ENCODE measurements at regions not wholly inside any gene's neighbourhood (a gene's known extent, or its start where the extent isn't known, plus 50 kb on each side); places are given as distances from the start of the nearest gene placed in this dataset.
"Not testable (repeated sequence)": the region's sequence is repeated elsewhere in the genome, so short reads cannot be mapped to it uniquely, and the experiment has no call there.

- H3K9me3 Mint-ChIP-seq, result peaks cover 2% of the 10 kb centered on the region
- no peaks in the 10 kb centered on the region for H3K4me1 Mint-ChIP-seq
- ChIA-PET CTCF (no interaction called here), POLR2A (no interaction called here)
- H3K27ac Mint-ChIP-seq, result no peak overlapping the region
- H3K27me3 Mint-ChIP-seq, result no peaks in the 10 kb centered on the region
- no peak for DNase-seq
- H3K4me3 Mint-ChIP-seq, result no peak overlapping the region
- H3K36me3 Mint-ChIP-seq (ENCODE audit: low read depth), result no peaks in the 10 kb centered on the region
Measured at GRCh38 chr2:125267683-125268082, 1242.6 kb downstream of the CNTNAP5 start.

- no peaks in the 10 kb centered on the region for H3K4me1 Mint-ChIP-seq
Measured at GRCh38 chr2:125272651-125273050, 1247.6 kb downstream of the CNTNAP5 start.

GRCh38 chr2:125274718-125275117 is 1249.6 kb downstream of the CNTNAP5 start:
- ChIA-PET CTCF (no interaction called here), POLR2A (no interaction called here)
- Mint-ChIP-seq H3K4me1 (no peaks in the 10 kb centered on the region), H3K36me3 (ENCODE audit: low read depth) (no peaks in the 10 kb centered on the region), H3K4me3 (no peak overlapping the region), H3K27me3 (no peaks in the 10 kb centered on the region), H3K27ac (no peak overlapping the region), H3K9me3 (no peaks in the 10 kb centered on the region)
- no peak for DNase-seq

More at GRCh38 chr2:125272651-125273050, 1247.6 kb downstream of the CNTNAP5 start:
- no peak for DNase-seq
- H3K36me3 Mint-ChIP-seq (ENCODE audit: low read depth), result no peaks in the 10 kb centered on the region
- no peak overlapping the region for H3K4me3 Mint-ChIP-seq
- no peaks in the 10 kb centered on the region for H3K9me3 Mint-ChIP-seq
- H3K27ac Mint-ChIP-seq, result no peak overlapping the region
- POLR2A ChIA-PET, result no interaction called here
- CTCF ChIA-PET, result no interaction called here
- no peaks in the 10 kb centered on the region for H3K27me3 Mint-ChIP-seq

- Mint-ChIP-seq H3K4me1 (no peaks in the 10 kb centered on the region), H3K9me3 (peaks cover 6% of the 10 kb centered on the region), H3K36me3 (ENCODE audit: low read depth) (no peaks in the 10 kb centered on the region), H3K27ac (no peak overlapping the region), H3K4me3 (no peak overlapping the region), H3K27me3 (no peaks in the 10 kb centered on the region)
- ChIA-PET POLR2A (no interaction called here), CTCF (no interaction called here)
- DNase-seq, result no peak
Measured at GRCh38 chr2:125280265-125280664, 1255.2 kb downstream of the CNTNAP5 start.

GRCh38 chr2:125281242-125281641 is 1256.2 kb downstream of the CNTNAP5 start:
- no peak overlapping the region for H3K27ac Mint-ChIP-seq
- H3K4me3 Mint-ChIP-seq, result no peak overlapping the region
- H3K4me1 Mint-ChIP-seq, result no peaks in the 10 kb centered on the region
- no peaks in the 10 kb centered on the region for H3K27me3 Mint-ChIP-seq
- H3K9me3 Mint-ChIP-seq, result peaks cover 6% of the 10 kb centered on the region
- DNase-seq, result no peak
- ChIA-PET POLR2A (no interaction called here), CTCF (no interaction called here)
- no peaks in the 10 kb centered on the region for H3K36me3 Mint-ChIP-seq (ENCODE audit: low read depth)

- Mint-ChIP-seq H3K36me3 (ENCODE audit: low read depth) (no peaks in the 10 kb centered on the region), H3K9me3 (peaks cover 2% of the 10 kb centered on the region), H3K4me1 (no peaks in the 10 kb centered on the region), H3K27ac (no peak overlapping the region), H3K4me3 (no peak overlapping the region), H3K27me3 (no peaks in the 10 kb centered on the region)
- DNase-seq, result no peak
- POLR2A ChIA-PET, result no interaction called here
- CTCF ChIA-PET, result no interaction called here
Measured at GRCh38 chr2:125296742-125297141, 1271.7 kb downstream of the CNTNAP5 start.

- ChIA-PET POLR2A (no interaction called here), CTCF (no interaction called here)
- Mint-ChIP-seq H3K36me3 (ENCODE audit: low read depth) (no peaks in the 10 kb centered on the region), H3K27me3 (no peaks in the 10 kb centered on the region), H3K4me1 (no peaks in the 10 kb centered on the region), H3K4me3 (no peak overlapping the region), H3K9me3 (peaks cover 9% of the 10 kb centered on the region), H3K27ac (no peak overlapping the region)
- no peak for DNase-seq
Measured at GRCh38 chr2:125310657-125311364, 1285.7 kb downstream of the CNTNAP5 start.

GRCh38 chr2:125312342-125312741 is 1287.3 kb downstream of the CNTNAP5 start:
- no peaks in the 10 kb centered on the region for H3K27me3 Mint-ChIP-seq
- no peak for DNase-seq
- ChIA-PET CTCF (no interaction called here), POLR2A (no interaction called here)
- H3K36me3 Mint-ChIP-seq (ENCODE audit: low read depth), result no peaks in the 10 kb centered on the region
- H3K4me1 Mint-ChIP-seq, result no peaks in the 10 kb centered on the region
- H3K9me3 Mint-ChIP-seq, result peaks cover 9% of the 10 kb centered on the region
- H3K4me3 Mint-ChIP-seq, result no peak overlapping the region
- H3K27ac Mint-ChIP-seq, result no peak overlapping the region

GRCh38 chr2:125313806-125314205 is 1288.7 kb downstream of the CNTNAP5 start:
- POLR2A ChIA-PET, result no interaction called here
- CTCF ChIA-PET, result no interaction called here
- Mint-ChIP-seq H3K36me3 (ENCODE audit: low read depth) (no peaks in the 10 kb centered on the region), H3K27ac (no peak overlapping the region), H3K9me3 (peaks cover 9% of the 10 kb centered on the region), H3K4me1 (no peaks in the 10 kb centered on the region), H3K4me3 (no peak overlapping the region), H3K27me3 (no peaks in the 10 kb centered on the region)
- no peak for DNase-seq

- DNase-seq, result no peak
- Mint-ChIP-seq H3K27me3 (no peaks in the 10 kb centered on the region), H3K9me3 (peaks cover 6% of the 10 kb centered on the region), H3K4me3 (no peak overlapping the region), H3K4me1 (no peaks in the 10 kb centered on the region), H3K36me3 (ENCODE audit: low read depth) (no peaks in the 10 kb centered on the region), H3K27ac (no peak overlapping the region)
- POLR2A ChIA-PET, result no interaction called here
- CTCF ChIA-PET, result no interaction called here
Measured at GRCh38 chr2:125318740-125319139, 1293.7 kb downstream of the CNTNAP5 start.

GRCh38 chr2:125324273-125324672 is 1299.2 kb downstream of the CNTNAP5 start:
- DNase-seq, result no peak
- Mint-ChIP-seq H3K4me1 (no peaks in the 10 kb centered on the region), H3K36me3 (ENCODE audit: low read depth) (no peaks in the 10 kb centered on the region), H3K27me3 (no peaks in the 10 kb centered on the region), H3K27ac (no peak overlapping the region), H3K9me3 (peaks cover 3% of the 10 kb centered on the region), H3K4me3 (no peak overlapping the region)
- ChIA-PET POLR2A (no interaction called here), CTCF (no interaction called here)

- no peak overlapping the region for H3K4me3 Mint-ChIP-seq
- DNase-seq, result no peak
- H3K9me3 Mint-ChIP-seq, result peaks cover 3% of the 10 kb centered on the region
- no peaks in the 10 kb centered on the region for H3K4me1 Mint-ChIP-seq
- POLR2A ChIA-PET, result no interaction called here
- H3K27ac Mint-ChIP-seq, result no peak overlapping the region
- CTCF ChIA-PET, result no interaction called here
- no peaks in the 10 kb centered on the region for H3K36me3 Mint-ChIP-seq (ENCODE audit: low read depth)
- H3K27me3 Mint-ChIP-seq, result no peaks in the 10 kb centered on the region
Measured at GRCh38 chr2:125330133-125330532, 1305.0 kb downstream of the CNTNAP5 start.

- no peak for DNase-seq
- Mint-ChIP-seq H3K9me3 (no peaks in the 10 kb centered on the region), H3K4me3 (no peak overlapping the region), H3K4me1 (no peaks in the 10 kb centered on the region), H3K27ac (no peak overlapping the region), H3K36me3 (ENCODE audit: low read depth) (no peaks in the 10 kb centered on the region), H3K27me3 (no peaks in the 10 kb centered on the region)
- CTCF ChIA-PET, result no interaction called here
- POLR2A ChIA-PET, result no interaction called here
Measured at GRCh38 chr2:125341353-125341752, 1314.6 kb upstream of the GYPC start.

- CTCF ChIA-PET, result not testable (repeated sequence)
Measured at GRCh38 chr2:125353542-125353941, 1302.4 kb upstream of the GYPC start.

More at GRCh38 chr2:125353542-125353941, 1302.4 kb upstream of the GYPC start:
- H3K9me3 Mint-ChIP-seq; DNase-seq; H3K4me3 Mint-ChIP-seq; H3K27me3 Mint-ChIP-seq; H3K4me1 Mint-ChIP-seq; H3K36me3 Mint-ChIP-seq (ENCODE audit: low read depth); H3K27ac Mint-ChIP-seq; POLR2A ChIA-PET: not testable (repeated sequence)
